BLaER1 (cell line): ENCODE measurements at regions not wholly inside any gene's neighbourhood (a gene's known extent, or its start where the extent isn't known, plus 50 kb on each side); places are given as distances from the start of the nearest gene placed in this dataset.

Experiments
- H3K27ac ChIP-seq: shearing (Covaris generic); formaldehyde crosslinking; 2 replicates; pipeline ENCODE4 v1.8.1; 2022
- H3K27me3 ChIP-seq: shearing (Covaris generic); formaldehyde crosslinking; 2 replicates; pipeline ENCODE4 v1.8.1; 2022
- H3K36me3 ChIP-seq: shearing (Covaris generic); formaldehyde crosslinking; 2 replicates; pipeline ENCODE4 v1.8.1; 2022
- H3K4me1 ChIP-seq: shearing (Covaris generic); formaldehyde crosslinking; 2 replicates; pipeline ENCODE4 v1.8.1; 2022
- H3K4me2 ChIP-seq: shearing (Covaris generic); formaldehyde crosslinking; 2 replicates; pipeline ENCODE4 v1.8.1; 2022
- H3K4me3 ChIP-seq: shearing (Covaris generic); formaldehyde crosslinking; 2 replicates; pipeline ENCODE4 v1.8.1; 2022
- H3K9ac ChIP-seq: shearing (Covaris generic); formaldehyde crosslinking; 2 replicates; pipeline ENCODE4 v1.8.1; 2022
- H3K9me3 ChIP-seq: shearing (Covaris generic); formaldehyde crosslinking; 2 replicates; pipeline ENCODE4 v1.8.1; 2022
- H4K20me1 ChIP-seq: shearing (Covaris generic); formaldehyde crosslinking; 2 replicates; pipeline ENCODE4 v1.8.1; 2022
- Cebpa-rat ChIP-seq: shearing (Covaris generic); IDR thresholded peaks from 2 replicates; pipeline ENCODE4 v1.8.1; 2022

DNA sequence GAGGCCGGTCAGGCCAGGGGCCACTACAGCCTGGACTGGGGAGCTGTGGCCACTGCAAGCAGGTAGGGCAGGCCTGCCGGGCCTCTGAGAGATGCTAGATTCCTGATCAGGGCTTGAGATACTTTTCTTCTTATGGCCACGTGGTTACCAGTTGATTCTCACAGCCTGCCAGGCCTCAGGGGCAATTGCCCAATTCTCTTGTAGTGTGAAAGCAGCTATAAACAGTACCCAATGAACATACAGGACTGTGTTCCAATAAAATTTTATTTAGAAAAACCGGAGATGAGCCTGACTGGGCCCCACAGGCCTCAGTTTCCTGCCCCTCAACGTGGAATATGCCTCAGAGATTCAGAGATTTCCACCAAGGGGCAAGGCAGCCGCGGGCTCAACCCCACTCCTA, 475.2 kb downstream of the TCERG1L start:
- H3K36me3 ChIP-seq = no peaks in the 10 kb centered on the region
- H3K9ac ChIP-seq = peak overlapping the region; percentile 49; the same call in 1 of the 2 replicates
- peaks cover 4% of the 10 kb centered on the region; the same call in 1 of the 2 replicates for H3K9me3 ChIP-seq
- H4K20me1 ChIP-seq = no peaks in the 10 kb centered on the region
- H3K4me2 ChIP-seq = peak overlapping the region; percentile 91
- peak; percentile 92 for TF ChIP-seq Cebpa-rat
- peaks cover 40% of the 10 kb centered on the region for H3K4me1 ChIP-seq
- peak overlapping the region; percentile 82 for H3K27ac ChIP-seq
- no peaks in the 10 kb centered on the region for H3K27me3 ChIP-seq
- H3K4me3 ChIP-seq = no peak overlapping the region

DNA sequence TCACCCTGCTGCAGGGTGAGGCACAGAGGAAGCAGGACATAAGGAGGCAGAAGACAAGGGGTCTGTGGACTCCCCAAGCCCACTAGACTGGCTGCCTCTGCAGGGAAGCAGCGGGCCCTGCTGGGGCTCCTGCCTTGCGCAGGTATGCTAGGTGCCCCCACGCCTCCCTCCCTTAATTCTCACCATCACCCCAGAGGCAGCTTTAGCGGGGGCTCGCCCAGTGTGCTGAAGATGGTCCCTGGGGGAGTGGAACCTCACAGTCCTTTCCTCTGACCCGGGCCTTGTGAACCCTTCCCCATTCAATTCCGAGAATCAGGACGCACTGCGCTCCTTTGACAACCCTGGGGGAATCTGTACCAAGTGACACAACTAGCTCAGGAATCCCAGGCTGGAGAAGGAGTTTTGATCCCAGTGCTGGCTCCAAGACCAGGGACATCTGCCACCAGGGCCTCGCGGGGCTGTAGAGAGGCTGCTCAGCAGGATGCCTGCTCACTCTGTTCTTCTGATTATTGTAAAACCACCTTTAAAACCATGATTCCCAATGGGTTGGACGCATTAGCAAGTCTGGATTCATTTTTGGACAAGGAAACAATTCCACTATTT, 468.4 kb downstream of the TCERG1L start:
- no peak overlapping the region for H3K4me3 ChIP-seq
- H3K4me1 ChIP-seq = peaks cover 7% of the 10 kb centered on the region; the same call in 1 of the 2 replicates
- no peak for TF ChIP-seq Cebpa-rat
- no peaks in the 10 kb centered on the region for H3K27me3 ChIP-seq
- H3K36me3 ChIP-seq = no peaks in the 10 kb centered on the region
- no peak overlapping the region for H3K27ac ChIP-seq
- H4K20me1 ChIP-seq = no peaks in the 10 kb centered on the region
- H3K4me2 ChIP-seq = no peak overlapping the region
- no peaks in the 10 kb centered on the region for H3K9me3 ChIP-seq
- no peak overlapping the region for H3K9ac ChIP-seq

DNA sequence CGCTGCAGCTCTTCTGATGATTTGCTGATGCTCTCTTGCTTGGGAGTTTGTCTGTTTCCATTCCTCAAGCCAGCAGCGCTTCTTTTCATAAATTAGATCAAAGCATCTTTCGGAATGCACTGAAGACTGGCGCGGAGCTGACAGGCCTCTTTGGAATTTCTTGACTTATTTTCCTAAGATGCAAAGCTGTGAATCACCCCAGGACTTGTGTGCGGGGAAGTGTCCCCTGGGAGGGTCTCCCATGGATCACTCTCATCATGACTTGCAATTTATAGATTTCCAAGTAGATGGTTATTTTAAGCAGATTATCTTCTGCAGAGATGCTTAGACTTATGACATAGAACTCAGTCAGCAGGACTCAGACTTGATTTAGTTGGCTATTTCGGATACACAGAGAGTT, 467.2 kb downstream of the TCERG1L start:
- Histone ChIP-seq H3K4me2 (no peak overlapping the region), H4K20me1 (no peaks in the 10 kb centered on the region), H3K36me3 (no peaks in the 10 kb centered on the region), H3K4me3 (no peak overlapping the region), H3K27ac (no peak overlapping the region), H3K4me1 (no peaks in the 10 kb centered on the region), H3K27me3 (no peaks in the 10 kb centered on the region), H3K9me3 (no peaks in the 10 kb centered on the region; the same call in 1 of the 2 replicates), H3K9ac (no peak overlapping the region)
- no peak for TF ChIP-seq Cebpa-rat

DNA sequence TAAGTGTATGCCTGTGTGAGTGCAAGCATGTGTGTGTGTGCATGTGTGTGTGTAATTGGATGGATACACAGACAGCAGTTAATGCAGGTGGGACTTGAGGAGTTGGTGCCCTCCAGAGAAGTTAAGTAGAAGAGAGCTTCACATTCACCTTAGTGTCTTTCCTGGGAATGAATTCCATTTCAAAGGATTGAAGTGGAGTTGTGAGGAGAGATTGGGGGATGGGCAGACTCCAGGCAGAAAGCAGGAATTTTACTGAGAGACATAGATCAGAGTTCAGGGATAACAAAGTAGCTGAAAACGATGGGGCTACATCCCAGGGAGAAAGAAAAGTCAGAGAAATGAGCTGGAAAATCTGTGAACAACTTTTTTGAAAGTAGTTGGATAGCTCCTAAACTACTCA, 464.4 kb downstream of the TCERG1L start:
- TF ChIP-seq Cebpa-rat = no peak
- Histone ChIP-seq H3K9ac (no peak overlapping the region), H3K27me3 (no peaks in the 10 kb centered on the region), H3K4me3 (no peak overlapping the region), H4K20me1 (no peaks in the 10 kb centered on the region), H3K4me1 (no peaks in the 10 kb centered on the region), H3K36me3 (no peaks in the 10 kb centered on the region), H3K9me3 (peaks cover under 1% of the 10 kb centered on the region), H3K4me2 (no peak overlapping the region), H3K27ac (no peak overlapping the region)

DNA sequence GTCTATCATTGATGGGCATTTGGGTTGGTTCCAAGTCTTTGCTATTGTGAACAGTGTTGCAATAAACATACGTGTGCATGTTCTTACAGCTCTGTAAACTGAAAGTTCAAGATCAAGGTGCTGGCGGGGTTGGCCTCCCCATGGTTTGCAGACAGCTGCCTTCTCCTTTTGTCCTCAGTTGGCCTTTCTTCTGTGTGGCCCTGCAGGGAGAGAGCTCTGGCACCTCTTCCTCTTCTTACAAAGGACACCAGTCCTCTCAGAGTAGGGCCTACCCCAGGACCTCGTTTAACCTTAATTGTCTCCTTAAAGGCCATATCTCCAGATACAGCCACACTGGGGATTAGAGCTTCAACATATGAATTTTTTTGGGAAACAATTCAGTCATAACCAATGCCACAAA, 462.7 kb downstream of the TCERG1L start:
- Histone ChIP-seq H3K27me3 (no peaks in the 10 kb centered on the region), H3K4me1 (no peaks in the 10 kb centered on the region), H3K36me3 (no peaks in the 10 kb centered on the region), H3K27ac (no peak overlapping the region), H3K4me2 (no peak overlapping the region), H3K9me3 (peaks cover 17% of the 10 kb centered on the region), H3K9ac (no peak overlapping the region), H4K20me1 (no peaks in the 10 kb centered on the region), H3K4me3 (no peak overlapping the region)
- no peak for TF ChIP-seq Cebpa-rat

DNA sequence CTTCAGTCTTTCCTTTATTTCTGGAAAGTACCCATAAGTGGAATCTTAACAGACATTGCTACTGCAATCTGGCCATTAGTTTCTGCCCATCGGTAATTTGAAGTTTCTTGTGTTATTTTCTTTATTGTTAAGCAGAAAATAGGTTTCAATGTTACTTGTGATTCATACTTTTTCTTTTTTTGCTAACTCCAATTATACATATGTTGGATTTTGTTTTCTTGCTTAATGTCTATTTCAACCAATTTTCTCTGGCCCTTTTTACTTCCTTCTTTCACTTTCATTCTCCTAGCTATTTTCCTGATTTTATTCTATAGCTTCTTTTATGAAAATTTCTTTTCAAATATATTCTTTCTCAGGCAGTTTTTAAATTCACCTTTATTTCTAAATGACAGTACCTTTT, 457.4 kb downstream of the TCERG1L start:
- H3K9me3 ChIP-seq = peaks cover 40% of the 10 kb centered on the region
- H3K4me2 ChIP-seq = no peak overlapping the region
- no peaks in the 10 kb centered on the region for H4K20me1 ChIP-seq
- H3K27ac ChIP-seq = no peak overlapping the region
- H3K4me1 ChIP-seq = peaks cover 15% of the 10 kb centered on the region
- no peak overlapping the region for H3K4me3 ChIP-seq
- H3K27me3 ChIP-seq = no peaks in the 10 kb centered on the region
- H3K9ac ChIP-seq = no peak overlapping the region
- no peaks in the 10 kb centered on the region for H3K36me3 ChIP-seq
- no peak for TF ChIP-seq Cebpa-rat

DNA sequence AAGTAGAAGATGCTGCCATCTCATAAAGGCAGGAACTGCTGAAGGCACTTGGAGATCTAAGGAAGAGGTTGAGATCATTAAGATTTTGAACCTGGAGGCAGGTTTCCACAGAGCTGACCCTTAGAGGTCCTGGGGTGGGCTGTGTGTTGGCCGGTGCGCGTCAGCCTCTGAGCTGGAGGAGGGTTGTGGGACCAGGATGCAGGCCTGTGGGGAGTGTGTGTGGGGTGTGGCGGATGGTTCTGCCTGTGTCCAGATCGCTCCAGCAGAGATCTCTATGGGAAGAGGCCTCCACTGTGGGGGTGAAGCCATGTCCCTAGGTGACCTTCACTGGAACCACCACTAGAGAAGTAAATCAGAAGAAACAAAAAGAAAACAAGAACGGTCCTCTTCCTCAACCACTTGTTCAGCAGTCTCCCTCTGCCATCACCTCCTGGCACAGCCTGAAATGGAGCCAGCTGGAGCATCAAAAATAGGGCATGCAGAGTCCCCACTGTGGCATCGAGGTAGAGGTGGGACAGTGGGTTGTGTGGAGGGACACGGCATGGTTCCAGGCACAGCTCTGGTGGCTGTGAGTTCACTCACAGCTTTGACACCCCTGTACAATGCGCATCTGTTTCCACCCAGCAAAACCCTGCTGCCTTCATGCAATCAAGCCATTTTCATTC, 453.8 kb downstream of the TCERG1L start:
- no peak overlapping the region for H3K4me3 ChIP-seq
- H3K27me3 ChIP-seq = no peaks in the 10 kb centered on the region
- no peaks in the 10 kb centered on the region for H4K20me1 ChIP-seq
- H3K36me3 ChIP-seq = no peaks in the 10 kb centered on the region
- H3K4me2 ChIP-seq = no peak overlapping the region
- peaks cover 34% of the 10 kb centered on the region for H3K9me3 ChIP-seq
- no peak for TF ChIP-seq Cebpa-rat
- H3K27ac ChIP-seq = no peak overlapping the region; the same call in 1 of the 2 replicates
- H3K4me1 ChIP-seq = peaks cover 24% of the 10 kb centered on the region
- H3K9ac ChIP-seq = no peak overlapping the region

DNA sequence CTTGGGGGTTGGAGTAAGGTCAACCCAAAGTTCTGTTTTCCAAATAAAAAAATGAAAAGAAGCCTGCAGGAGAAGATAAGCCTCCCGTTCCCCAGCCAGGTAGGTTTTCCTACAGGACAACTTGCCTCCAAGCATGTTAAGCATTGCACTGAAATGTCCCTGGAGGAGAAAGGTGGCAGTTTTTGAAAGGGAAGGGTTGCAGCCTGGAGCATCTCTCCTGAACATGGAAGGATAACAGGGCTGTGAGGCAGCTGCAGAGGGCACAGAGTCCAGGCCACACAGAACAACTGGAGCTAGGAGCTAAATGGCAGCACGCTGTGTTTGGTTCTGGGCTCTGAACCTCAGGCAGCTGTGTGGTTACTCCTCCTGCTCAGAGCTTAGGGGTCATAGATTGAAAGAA, 452.9 kb downstream of the TCERG1L start:
- Histone ChIP-seq H4K20me1 (no peaks in the 10 kb centered on the region), H3K27me3 (no peaks in the 10 kb centered on the region), H3K4me1 (peaks cover 29% of the 10 kb centered on the region), H3K4me2 (no peak overlapping the region), H3K9ac (no peak overlapping the region), H3K4me3 (no peak overlapping the region), H3K27ac (no peak overlapping the region), H3K9me3 (peaks cover 25% of the 10 kb centered on the region), H3K36me3 (no peaks in the 10 kb centered on the region)
- no peak for TF ChIP-seq Cebpa-rat

DNA sequence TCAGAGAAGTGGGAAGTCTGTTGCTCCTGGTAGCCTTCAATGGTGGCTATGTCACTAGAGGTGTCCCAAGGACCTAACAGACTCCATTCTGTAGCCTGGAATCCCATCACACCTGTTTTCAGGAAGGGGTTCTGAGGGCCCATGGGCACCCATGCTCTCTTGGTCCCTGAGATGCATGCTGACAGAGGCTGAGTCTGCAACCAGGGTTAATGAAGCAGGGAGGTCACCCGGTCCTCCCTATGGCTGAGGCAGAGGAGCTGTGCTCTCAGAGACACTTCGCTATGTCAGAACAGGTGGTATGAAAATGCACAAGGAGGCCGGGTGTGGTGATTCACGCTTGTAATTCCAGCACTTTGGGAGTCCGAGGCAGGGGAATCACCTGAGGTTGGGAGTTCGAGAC, 452.1 kb downstream of the TCERG1L start:
- Histone ChIP-seq H3K4me3 (no peak overlapping the region), H3K27ac (no peak overlapping the region), H4K20me1 (no peaks in the 10 kb centered on the region), H3K9ac (no peak overlapping the region), H3K4me1 (peaks cover 29% of the 10 kb centered on the region), H3K9me3 (peaks cover 17% of the 10 kb centered on the region), H3K4me2 (no peak overlapping the region), H3K27me3 (no peaks in the 10 kb centered on the region), H3K36me3 (no peaks in the 10 kb centered on the region)
- TF ChIP-seq Cebpa-rat = no peak

DNA sequence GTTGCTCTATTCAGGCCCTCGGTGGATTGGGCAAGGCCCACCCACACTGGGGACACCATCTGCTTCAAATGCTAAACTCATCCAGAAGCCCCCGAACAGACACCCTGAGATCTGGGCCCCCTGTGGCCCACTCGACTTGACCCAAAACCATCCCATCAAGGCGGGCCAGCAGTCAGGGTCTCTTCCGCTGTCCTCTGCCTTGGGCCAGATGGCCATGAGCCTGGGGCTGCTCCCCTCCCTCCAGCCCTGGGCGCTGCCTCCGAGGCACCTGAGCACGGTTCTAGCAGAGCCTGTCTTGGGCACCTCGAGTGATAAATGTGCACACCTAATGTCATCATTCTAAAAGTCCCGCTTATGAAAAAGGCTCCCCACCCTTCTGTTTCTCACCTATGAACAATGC, 449.4 kb downstream of the TCERG1L start:
- H3K36me3 ChIP-seq = no peaks in the 10 kb centered on the region
- H4K20me1 ChIP-seq = no peaks in the 10 kb centered on the region
- peaks cover 3% of the 10 kb centered on the region; the same call in 1 of the 2 replicates for H3K9me3 ChIP-seq
- no peaks in the 10 kb centered on the region for H3K27me3 ChIP-seq
- no peak overlapping the region for H3K4me3 ChIP-seq
- H3K27ac ChIP-seq = no peak overlapping the region
- no peak overlapping the region for H3K9ac ChIP-seq
- H3K4me1 ChIP-seq = peaks cover 25% of the 10 kb centered on the region
- no peak for TF ChIP-seq Cebpa-rat
- peak overlapping the region; percentile 46 for H3K4me2 ChIP-seq
